ENCODE measurements at regions not wholly inside any gene's neighbourhood (a gene's known extent, or its start where the extent isn't known, plus 50 kb on each side); places are given as distances from the start of the nearest gene placed in this dataset.
"Not testable (repeated sequence)": the region's sequence is repeated elsewhere in the genome, so short reads cannot be mapped to it uniquely, and the experiment has no call there.

DNA sequence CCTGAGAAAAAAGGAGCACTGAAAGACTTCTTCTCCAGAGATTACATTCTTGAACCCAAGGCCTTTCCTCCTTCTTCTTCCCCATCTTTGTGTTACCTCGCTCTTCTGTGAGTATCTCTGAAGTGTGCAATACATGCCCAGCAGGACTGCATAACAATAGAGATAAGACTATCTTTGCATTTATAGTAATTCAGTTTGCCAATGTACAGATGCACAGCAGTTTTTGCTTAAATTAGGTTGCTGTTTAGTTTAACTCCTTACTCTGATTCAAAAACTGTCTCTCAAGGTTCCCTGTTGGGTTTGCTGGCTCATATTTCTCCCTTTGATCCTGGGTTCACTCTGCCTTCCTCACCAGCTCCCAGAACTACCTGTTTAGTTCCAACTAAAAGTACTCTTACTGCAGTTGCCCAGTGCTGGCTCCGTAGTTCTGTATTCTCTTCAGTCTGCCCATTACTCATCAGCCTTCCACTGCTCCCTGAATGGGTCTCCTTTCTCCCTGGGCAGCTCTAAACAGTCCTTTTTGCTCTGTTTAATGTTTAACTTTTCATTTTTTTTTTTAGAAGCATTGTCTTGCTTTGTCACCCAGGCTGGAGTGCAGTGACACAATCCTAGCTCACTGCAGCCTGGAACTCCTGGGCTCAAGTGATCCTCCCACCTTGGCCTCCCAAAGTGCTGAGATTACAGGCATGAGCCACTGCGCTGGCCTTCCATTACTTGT, 180.6 kb upstream of the CAND1 start:
- no peak for DNase-seq

DNA sequence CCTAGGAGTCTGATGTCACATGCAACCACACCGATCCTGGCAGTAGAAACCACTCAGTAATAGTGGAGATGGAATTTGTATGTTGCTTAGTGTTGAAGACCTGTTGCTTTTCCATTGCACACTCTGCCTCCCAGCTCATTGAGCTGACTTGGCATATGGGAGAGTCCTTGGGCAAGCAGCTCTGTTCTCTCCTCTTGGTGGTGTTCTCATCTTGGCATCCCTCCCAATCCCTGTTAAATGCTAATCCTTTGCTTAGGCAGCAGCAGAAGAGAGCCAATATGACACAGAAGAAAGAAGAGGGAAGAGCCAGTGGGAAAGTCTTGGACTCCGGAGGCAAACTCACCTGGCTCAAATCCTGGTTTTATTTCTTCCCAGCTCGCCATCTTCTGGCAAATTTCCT, 178.0 kb upstream of the CAND1 start:
- DNase-seq, result no peak

DNA sequence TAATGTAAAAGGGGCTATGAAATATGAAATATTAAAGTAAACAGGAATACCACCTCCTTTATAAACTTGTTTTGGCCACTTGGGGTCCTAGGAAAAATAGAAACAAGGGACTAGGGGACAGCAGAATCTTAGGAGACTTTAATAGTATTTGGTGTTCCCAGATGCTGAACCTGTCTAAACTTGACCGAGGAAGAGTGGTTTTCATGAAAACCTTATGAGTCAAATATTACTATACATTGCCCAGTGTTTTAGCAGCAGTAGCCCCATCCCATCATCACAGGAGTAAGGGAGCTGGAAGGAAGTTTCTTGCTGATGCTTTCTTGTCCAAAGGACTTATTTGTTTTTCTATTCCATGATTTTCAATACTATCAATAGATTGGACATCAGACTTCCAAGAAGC, 177.5 kb upstream of the CAND1 start:
- DNase-seq, result no peak

DNA sequence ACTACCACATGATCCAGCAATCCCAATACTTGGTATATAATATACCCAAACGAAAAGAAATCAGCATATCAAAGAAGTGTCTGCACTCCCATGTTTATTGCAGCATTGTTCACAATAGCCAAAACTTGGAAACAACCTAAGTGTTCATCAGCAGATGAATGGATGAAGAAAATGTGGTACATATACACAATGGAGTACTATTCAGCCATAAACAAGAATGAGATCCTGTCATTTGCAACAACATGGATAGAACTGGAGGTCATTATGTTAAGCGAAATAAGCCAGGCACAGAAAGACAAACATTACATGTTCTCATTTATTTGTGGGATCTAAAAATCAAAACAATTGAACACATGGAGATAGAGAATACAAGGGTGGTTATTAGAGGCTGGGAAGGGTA, 176.2 kb upstream of the CAND1 start:
- not testable (repeated sequence) for DNase-seq

DNA sequence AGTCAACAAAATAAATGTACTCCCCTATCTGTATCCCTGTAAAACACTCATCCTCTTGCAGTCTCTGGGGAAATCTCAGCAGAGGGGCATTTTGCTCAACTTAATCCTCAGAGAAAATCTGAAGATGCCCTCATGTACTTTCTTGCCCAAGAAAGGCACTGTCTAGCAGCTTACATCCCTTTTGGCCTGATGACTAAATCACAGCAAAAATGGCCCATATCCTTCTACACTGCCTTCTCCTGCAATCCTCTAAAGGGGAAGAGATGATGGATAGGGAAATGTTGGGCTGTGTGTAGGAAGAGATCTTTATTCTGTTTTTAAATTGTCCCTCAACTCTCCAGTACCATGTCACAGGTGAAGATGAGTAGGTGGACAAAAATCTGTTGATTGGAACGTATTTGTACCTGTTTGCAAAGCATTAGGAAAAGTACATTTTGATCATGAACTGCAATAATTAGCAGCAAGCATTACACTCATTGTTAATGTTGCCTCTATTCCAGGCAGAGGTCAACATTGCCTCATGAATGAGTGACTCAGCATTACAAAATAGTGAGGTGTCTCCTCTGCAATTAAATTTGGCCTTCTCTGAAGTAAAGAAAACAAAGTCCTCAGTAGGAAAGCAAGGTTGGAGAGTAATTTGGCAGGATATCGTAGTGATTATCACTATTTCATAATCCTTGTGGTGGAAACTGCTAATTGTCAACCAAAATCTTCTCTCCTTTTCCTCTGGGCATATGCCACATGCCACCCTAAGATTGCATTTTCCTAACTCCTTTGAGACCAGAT, 172.4 kb upstream of the CAND1 start:
- DNase-seq, result no peak

DNA sequence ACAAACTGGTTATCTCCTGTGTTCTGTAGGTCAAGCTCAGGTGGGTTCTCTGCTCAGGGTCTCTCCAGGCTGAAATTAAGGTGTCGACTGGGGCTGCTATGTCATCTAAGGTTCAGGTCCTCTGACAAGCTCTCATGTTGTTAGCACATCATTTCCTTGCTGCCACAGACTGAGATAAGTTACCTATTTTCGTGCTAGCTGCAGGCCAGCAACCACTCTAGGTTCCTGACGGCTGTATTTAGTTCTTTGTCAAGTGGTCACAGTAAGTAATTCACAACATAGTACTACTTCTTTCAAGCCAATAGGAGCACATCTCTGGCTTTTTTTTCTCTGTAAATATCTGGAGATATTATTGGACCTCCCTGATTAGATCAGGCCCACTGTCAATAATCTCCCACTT, 169.3 kb upstream of the CAND1 start:
- no peak for DNase-seq

DNA sequence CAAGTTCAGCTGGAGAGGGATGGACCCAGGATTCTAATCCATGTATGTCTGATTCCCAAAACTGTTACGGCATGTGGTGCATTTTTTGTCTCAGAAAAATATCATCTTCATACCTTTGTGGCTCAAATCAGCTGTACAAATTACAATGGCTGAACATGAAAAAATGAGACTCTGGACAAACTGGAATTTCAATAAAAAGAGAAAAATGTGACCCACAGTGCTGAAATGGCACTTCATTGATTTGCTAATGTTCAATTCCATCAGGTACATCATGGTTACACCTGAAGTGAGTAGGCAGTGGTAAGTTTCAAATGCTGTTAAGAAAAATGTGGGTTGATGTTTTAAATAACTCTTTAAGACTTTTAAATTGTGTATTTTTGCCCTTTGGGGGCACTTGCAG, 165.6 kb upstream of the CAND1 start:
- no peak for DNase-seq

DNA sequence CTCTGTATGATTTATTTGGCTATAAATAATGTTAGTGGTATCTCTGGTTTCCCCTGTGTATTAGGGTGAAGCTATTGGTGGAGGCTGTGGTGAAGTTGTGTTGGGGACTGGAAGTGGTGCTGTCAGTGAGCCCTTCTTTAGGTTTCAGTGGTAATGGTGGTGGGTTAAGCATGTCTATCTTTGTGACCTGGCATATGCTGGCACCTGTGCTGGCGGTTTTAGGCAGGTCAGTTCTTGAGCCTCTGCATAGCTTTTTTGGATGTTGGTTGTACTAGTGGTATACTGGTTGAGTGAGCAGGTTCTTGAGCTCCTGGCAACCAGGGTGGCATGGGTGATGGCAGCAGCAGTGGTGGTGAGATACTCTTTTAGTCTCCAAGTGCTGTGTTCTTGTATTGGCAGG, 161.9 kb upstream of the CAND1 start:
- no peak for DNase-seq

DNA sequence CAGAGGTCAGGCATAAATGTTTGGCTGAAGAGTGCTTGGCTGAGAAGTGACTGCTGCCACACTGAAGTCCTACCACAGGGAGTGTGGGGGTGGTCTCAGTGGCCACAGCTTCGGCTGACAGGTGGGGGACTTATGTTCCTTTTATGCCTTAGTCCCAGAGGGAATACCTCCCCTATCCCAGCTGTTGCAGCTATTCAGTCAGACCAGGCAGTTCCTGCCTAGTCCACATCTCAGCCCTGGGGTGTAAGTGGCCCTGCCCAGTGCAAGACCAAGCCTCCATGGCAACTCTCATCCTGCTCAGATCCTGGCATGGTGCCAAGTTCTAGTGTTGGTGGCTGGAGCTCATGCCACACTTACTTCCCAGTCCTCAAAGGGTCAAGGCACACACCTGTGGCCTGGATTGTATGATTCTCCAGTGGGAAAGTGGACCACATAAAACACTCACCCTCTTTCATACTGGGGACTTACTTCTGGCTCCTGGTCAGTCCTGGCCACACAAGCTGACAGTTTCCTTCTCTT, 161.3 kb upstream of the CAND1 start:
- DNase-seq, result no peak

DNA sequence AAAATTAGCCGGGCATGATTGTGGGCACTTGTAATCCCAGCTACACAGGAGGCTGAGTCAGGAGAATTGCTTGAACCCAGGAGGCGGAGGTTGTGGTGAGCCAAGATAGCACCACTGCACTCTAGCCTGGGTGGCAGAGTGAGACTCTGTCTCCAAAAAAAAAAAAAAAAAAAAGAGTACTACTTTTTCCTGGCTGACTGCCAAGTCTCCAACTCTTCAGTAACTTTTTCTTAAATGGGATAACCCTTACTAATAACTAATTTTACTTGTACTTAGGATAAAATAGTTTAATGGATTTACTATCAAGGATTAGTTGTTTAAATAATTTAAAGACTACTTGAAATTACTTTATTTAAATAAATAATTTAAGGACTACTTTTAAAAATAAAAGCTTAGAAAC, 158.8 kb upstream of the CAND1 start:
- not testable (repeated sequence) for DNase-seq

DNA sequence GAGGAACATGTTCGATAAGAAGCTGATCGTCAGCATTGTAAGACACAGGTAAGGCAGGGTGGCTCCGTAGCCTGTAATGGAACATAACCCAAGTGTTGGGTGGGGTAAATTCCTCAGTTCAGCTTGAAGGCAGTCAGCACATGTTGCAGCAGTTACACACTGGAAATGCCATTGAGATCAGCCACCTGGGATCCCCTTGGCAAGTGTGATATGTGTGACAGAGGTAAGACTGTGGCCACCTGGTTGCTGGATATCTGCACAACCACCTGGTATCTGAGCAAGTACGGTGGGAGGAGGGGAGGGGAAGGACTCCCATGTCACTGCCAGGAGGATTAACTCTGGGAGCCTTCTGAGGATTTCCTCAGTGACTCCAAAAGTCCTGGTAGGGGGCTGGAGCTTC, 158.0 kb upstream of the CAND1 start:
- no peak for DNase-seq

DNA sequence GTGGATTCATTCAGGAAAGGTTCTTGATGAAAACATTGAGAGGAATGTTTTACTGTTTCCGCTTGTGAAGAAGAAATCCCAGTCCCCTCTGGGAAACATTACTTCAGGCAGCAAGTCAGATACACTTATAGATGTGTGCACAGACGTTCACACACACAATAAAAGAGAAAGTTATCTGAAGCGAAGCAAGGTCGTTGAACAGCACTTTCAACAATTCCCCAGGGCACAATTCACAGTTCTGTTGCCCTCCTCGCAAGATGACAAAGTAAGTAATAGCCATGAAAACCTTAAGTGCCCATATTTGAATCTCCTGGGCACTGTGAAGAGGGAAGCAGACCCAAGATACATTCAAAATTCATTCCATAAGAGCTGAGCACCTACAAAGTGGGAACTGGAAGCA, 156.6 kb upstream of the CAND1 start:
- DNase-seq, result no peak

DNA sequence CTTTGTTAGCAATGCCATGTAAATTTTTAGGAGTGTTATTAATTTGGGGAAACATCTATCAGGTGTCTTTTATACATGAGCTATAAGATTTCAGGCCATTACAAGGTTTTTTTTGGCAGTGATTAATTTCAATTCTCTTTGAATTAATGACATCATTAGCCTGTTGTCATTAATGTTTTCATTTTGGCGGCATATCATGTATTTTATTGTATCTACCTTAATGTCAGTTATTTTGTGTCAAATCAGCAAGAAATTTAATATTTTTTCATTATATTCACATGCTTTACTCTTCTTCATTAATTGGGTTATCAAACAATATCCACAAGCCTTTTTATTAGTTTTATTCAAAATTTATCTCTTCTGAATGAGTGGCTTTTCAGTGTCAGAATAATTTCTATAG, 153.0 kb upstream of the CAND1 start:
- no peak for DNase-seq

DNA sequence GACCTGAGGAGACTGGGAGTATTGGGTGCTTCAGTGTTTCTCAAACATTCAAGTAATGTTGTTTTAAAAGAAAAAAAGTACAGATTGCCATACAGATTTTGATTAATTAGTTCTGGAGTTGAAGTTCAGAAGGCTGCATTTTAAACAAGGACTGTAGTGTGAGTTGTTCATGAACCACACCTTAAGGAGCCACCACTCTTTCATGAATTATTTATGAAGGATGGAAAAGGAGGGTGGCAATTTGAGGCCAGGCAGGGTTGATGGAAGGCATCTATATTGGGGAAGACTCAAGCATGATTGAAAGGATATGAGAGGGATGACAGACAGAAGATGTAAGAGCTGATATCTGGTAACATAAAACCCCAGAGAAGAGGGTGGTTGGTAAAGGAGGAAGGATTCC, 146.6 kb upstream of the CAND1 start:
- no peak for DNase-seq

DNA sequence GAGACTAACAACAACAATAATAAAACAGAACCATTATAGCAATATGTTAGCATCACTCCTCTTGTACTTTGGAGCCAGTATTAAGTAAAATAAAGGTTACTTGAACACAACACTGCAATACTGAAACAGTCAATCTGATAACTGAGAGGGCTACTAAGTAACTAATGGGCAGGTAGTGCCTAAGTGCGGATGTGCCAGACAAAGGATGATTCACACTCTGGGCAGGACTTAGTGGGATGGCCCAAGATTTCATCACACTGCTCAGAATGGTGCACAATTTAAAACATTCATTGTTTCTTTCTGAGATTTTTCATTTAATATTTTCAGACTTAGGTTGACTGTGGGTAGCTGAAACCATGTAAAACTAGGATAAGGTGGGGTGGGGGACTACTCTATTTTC, 131.9 kb upstream of the CAND1 start:
- DNase-seq, result no peak

DNA sequence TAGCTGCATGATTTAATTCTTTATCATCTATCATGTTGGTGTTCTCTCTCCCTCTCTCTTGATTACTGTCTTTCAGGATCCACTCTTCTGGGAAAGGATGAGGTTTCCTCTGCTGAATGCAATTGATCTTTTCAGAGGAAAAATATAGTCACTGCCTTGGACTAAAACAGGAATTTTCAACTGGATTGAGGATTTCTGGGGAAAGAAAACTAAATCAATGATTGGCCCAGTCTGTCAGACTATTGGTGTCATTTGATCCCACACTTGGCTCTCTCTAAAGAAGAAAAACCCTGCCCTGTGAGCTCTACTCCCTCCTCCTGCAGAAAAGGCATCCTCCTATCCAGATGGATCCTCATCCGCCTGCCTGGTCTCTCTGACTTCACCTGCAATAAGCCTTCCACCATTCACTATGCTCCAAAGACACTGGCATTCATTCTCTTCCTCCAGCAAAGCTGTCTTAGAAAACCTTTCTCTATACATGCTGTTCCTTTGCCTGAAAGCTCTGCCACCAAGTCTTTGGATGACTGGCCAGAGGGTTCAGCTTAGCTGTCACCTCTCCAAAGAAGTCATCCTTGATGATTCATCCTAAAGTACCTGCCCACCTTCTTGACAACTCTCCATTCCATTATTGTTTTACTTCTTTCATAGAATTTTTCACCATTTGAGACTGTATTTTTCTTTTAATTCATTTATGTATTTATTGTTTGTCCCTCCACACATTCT, 127.7 kb upstream of the CAND1 start:
- no peak for DNase-seq

DNA sequence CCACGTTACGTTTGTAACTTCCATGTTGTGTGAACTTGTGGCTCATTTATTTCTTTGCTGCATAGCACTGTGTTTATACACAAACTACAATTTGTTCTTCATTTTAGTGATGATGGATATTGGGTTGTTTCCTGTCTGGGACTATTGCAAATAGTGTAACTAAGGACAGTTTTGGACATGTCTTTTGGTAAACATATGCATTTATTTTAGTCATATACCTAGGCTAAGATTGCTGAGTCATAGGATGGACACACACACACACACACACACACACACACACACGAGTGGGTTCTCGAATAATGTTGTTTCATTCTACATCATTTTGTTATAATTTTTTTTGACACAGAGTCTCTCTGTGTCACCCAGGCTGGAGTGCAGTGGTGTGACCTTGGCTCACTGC, 123.5 kb upstream of the CAND1 start:
- no peak for DNase-seq

DNA sequence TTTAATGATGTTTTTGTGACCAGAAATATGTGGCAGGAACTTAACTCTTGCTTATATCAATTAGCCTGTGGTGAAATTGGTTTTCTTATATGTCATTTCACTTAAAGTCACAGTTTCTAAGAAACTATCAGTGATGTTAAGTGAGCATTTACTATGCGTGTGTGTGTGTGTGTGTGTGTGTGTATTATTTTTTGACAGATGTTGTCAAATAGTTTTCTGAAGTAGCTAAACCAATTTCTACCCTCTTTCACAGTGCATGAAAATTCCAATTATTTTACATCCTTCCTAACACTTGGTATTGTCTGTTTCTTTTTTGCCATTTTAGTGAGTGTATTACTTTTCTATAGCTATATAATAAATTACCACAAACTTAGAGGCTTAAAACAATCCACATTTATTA, 122.1 kb upstream of the CAND1 start:
- DNase-seq, result no peak

DNA sequence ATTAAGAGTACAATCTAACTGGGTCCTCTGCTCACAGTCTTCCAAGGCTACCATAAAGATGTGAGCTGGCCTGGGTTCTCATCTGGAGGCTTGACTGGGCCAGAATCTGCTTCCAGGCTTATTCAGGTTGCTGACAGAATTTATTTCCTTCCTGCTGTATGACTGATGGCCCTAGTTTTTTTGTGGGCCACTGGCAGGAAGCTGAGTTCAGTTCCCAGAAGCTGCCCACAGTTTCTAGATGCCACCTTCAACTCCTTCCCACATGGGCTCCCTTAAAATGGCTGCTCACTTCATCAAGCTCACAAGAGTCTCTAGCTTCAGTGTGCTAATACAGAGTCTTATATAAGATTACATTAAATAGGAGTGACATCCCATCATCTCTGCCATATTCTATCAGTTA, 121.7 kb upstream of the CAND1 start:
- DNase-seq, result no peak

DNA sequence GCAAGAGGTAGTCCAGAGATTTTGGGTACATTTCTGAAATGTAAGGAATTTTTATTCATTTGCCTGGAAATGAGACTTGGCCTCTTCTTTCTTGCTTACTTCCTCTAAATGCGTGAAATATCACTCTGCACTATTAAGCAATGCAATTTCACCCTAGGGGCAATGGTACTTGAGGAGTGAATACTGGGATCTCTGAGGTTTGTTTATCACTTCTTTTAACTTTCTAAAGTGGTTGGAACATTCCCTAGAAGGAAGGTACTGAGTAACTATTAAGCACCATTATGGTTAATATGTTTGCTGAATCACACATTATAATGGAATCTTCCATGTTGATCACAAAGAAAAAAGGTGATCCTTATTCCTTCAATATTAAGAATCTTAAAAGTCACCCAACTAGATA, 120.9 kb upstream of the CAND1 start:
- DNase-seq, result no peak

DNA sequence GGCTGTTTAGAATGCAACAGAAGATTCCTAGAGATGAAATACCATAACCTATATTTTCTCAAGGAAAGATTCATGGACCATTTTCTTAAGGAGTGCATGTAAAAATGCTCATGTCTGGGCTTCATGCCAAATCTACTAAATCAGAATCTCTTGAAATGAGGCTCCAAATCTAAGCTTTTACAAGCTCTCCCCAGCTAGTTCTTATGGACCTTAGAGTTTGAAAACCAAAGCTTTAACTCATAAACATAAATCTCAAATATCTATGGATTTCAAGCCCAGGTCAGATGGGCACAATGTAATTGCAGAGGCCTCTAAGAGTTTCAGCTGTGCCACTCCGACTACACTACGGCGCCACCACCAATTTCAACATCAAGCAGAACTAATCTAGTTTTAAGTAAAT, 117.3 kb upstream of the CAND1 start:
- no peak for DNase-seq

DNA sequence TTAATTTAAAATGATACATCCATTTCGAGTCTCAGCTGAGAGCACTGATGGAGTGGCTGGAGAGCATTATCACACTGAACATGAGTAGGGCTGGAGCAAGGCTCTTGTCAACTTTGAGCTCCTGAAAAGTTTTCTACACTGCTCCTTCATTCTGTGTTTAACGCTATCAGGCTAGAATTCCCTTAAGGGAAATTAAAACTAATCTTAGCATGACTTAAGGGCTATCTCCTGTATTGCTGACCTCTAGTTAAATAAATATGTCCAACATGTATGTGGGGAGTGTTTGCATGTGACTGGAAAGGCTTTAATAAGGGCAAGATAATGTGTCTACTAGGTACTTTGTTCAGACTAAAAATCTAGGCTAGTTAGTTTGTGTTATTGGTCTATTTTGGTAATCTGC, 116.7 kb upstream of the CAND1 start:
- no peak for DNase-seq

DNA sequence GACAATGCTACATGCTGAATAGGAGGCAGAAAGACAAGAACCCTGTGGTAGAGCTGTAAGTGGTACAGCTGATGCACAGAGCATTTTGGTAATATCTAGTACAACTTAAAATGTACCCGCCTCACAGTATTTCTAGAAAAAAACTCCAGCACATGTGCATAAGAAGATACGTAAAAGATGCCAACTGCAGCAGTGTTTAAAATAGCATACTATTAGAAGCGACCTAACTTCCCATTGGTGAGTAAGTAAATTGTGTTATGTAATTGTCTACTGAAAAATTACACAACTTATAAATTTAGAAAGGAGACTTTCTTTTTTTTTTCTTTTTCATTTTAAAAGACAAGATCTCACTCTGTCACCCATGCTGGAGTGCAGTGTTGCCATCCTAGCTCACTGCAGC, 114.3 kb upstream of the CAND1 start:
- no peak for DNase-seq

DNA sequence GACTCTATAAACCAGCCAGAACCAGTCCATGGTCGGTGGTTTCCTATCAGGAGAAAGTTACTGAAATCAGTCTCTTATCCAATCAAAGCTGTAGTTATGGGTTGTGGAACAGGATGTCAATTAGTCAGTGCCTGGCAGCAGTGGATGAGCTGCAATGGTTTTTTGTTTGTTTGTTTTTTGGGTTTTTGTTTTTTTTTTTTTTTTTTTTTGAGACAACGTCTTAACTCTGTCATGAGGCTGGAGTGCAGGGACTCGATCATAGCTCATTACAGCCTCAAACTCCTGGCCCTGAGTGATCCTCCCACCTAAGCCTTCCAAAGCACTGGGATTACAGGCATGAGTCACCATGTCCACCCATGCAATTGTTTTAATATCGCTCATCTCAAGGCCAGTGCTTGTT, 113.3 kb upstream of the CAND1 start:
- no peak for DNase-seq
